ENCODE measurements at regions not wholly inside any gene's neighbourhood (a gene's known extent, or its start where the extent isn't known, plus 50 kb on each side); places are given as distances from the start of the nearest gene placed in this dataset.

- H4K20me1 ChIP-seq (ENCODE audit: control insufficient read depth, insufficient read depth, insufficient read length) = no peaks in the 10 kb centered on the region
- H3K23ac ChIP-seq (ENCODE audit: insufficient read length, low read depth, low read length) = no peak overlapping the region
- no peak overlapping the region for H4K91ac ChIP-seq (ENCODE audit: insufficient read length, low read depth, low read length)
- no peak overlapping the region for H3T11ph ChIP-seq (ENCODE audit: low read length)
- H3K4ac ChIP-seq (ENCODE audit: low read depth, low read length) = no peak overlapping the region
- H3K4me1 ChIP-seq (ENCODE audit: insufficient read depth, low read length) = no peaks in the 10 kb centered on the region
- H3K9me3 Mint-ChIP-seq = no peaks in the 10 kb centered on the region
- H2BK12ac ChIP-seq (ENCODE audit: insufficient read length, low read depth, low read length) = no peak overlapping the region
- H3K79me2 ChIP-seq (ENCODE audit: insufficient read depth, low read length) = no peaks in the 10 kb centered on the region
- no peaks in the 10 kb centered on the region for H3K9me3 ChIP-seq (ENCODE audit: control insufficient read depth, low read depth, low read length)
- H3K27me3 Mint-ChIP-seq (ENCODE audit: low read depth) = peaks cover 12% of the 10 kb centered on the region
- H3K23me2 ChIP-seq (ENCODE audit: insufficient read length, low read depth, low read length, poor library complexity, severe bottlenecking) = no peaks in the 10 kb centered on the region
- no peak overlapping the region for H4K5ac ChIP-seq (ENCODE audit: insufficient read length, low read depth, low read length)
- no peak overlapping the region for H3K9ac ChIP-seq (ENCODE audit: extremely low read depth, insufficient read length, low read length)
- no peak overlapping the region for H3K27ac ChIP-seq (ENCODE audit: insufficient read length, low read depth, low read length)
- no peak for TF ChIP-seq CTCF (conservative IDR thresholded peaks at IDR 0.05)
- H2BK5ac ChIP-seq (ENCODE audit: insufficient read length, low read length) = no peak overlapping the region
- H2AK5ac ChIP-seq (ENCODE audit: insufficient read length, low read length) = no peak overlapping the region
- H2AFZ ChIP-seq (ENCODE audit: low read length) = no peak overlapping the region
- no peaks in the 10 kb centered on the region; the same call in 1 of the 2 replicates for H3K27me3 ChIP-seq (ENCODE audit: insufficient read depth, low read length)
- no peak overlapping the region for H2BK120ac ChIP-seq (ENCODE audit: low read depth, low read length, poor library complexity, severe bottlenecking)
- no peak overlapping the region for H3K4me3 Mint-ChIP-seq
- no peak overlapping the region for H3K4me2 ChIP-seq (ENCODE audit: insufficient read depth, insufficient read length, low read length)
- H2BK15ac ChIP-seq (ENCODE audit: low read depth, low read length) = no peak overlapping the region
- H3K27ac Mint-ChIP-seq = no peak overlapping the region
- H3K36me3 Mint-ChIP-seq (ENCODE audit: insufficient read depth in 1 of 3, low read depth in 3 of 3) = no peaks in the 10 kb centered on the region
- H4K8ac ChIP-seq (replicated peaks; ENCODE audit: insufficient read length, low read depth, low read length) = no peak overlapping the region
- no peak overlapping the region for H3K14ac ChIP-seq (ENCODE audit: insufficient read depth, low read length)
- no peaks in the 10 kb centered on the region for H3K79me1 ChIP-seq (ENCODE audit: insufficient read depth, low read depth, low read length, poor library complexity, severe bottlenecking)
- no peak overlapping the region for H3K56ac ChIP-seq (ENCODE audit: insufficient read length, low read depth, low read length)
- DNase-seq = no peak
- H3K18ac ChIP-seq (ENCODE audit: insufficient read length, low read depth, low read length) = no peak overlapping the region
- peaks cover 9 to 11% of the 10 kb centered on the region in 2 experiments for H3K4me1 Mint-ChIP-seq
- no peak overlapping the region for H2BK20ac ChIP-seq (ENCODE audit: low read depth, low read length, poor library complexity, severe bottlenecking)
- WGBS (ENCODE audit: extremely low coverage, insufficient read length, low lambda C conversion rate) = no CpG with 5 or more reads among the region's 2 CpGs
Observed at GRCh38 chr1:37090671-37091070, 56.4 kb upstream of the GRIK3 start.

Data from H9 (cell line).